Gastroesophageal sphincter (tissue), 4 donors: ENCODE measurements at regions not wholly inside any gene's neighbourhood (a gene's known extent, or its start where the extent isn't known, plus 50 kb on each side); places are given as distances from the start of the nearest gene placed in this dataset.
A peak's percentile ranks its signal among the peaks of the same experiment; 100 is the strongest.

ENCODE experiments used
- ATAC-seq: fragments of 150-250 bp; one replicate; pipeline ENCODE4 v1.9.1; 2016; ENCODE audit warnings: mild to moderate bottlenecking, moderate library complexity
- H3K27ac ChIP-seq, 4 donors: fragments of 200-600 bp; sonication (generic) in 3 of 4; 1 replicate in 3 of 4; 2 replicates in 1 of 4; pipeline ENCODE4 v1.5.1; 2016 to 2019
- H3K27me3 ChIP-seq: fragments of 200-600 bp; sonication (generic); one replicate; pipeline ENCODE4 v1.5.1; 2019
- H3K36me3 ChIP-seq, 2 donors: fragments of 200-600 bp; sonication (generic); one replicate each; pipeline ENCODE4 v1.5.1; 2019; ENCODE audit warnings: control low read depth in 1 of 2
- H3K4me1 ChIP-seq, 3 donors: fragments of 200-600 bp; sonication (generic); 1 replicate in 2 of 3; 2 replicates in 1 of 3; pipeline ENCODE4 v1.5.1; 2016 to 2019; ENCODE audit warnings: control low read depth in 2 of 3
- H3K4me3 ChIP-seq, 2 donors: fragments of 200-600 bp; sonication (generic); one replicate each; pipeline ENCODE4 v1.5.1; 2019; ENCODE audit warnings: mild to moderate bottlenecking in 1 of 2, moderate library complexity in 1 of 2
- H3K9me3 ChIP-seq, 3 donors: fragments of 200-600 bp; sonication (generic); one replicate each; pipeline ENCODE4 v1.5.1; 2017 to 2019; ENCODE audit warnings: control low read depth in 2 of 3
- EP300 ChIP-seq: sonication (generic); formaldehyde crosslinking; IDR thresholded peaks from one replicate; pipeline ENCODE4 v1.6.1; 2017; ENCODE audit warnings: antibody characterized with exemption, mild to moderate bottlenecking
- POLR2A ChIP-seq, 2 donors: fragments of 450-650 bp; IDR thresholded peaks; one replicate each; pipeline ENCODE4 v1.6.1; 2017; ENCODE audit warnings: antibody characterized with exemption in 2 of 2, mild to moderate bottlenecking in 2 of 2, moderate library complexity in 1 of 2
- POLR2AphosphoS5 ChIP-seq: sonication (generic); formaldehyde crosslinking; IDR thresholded peaks from one replicate; pipeline ENCODE4 v1.6.1; 2017; ENCODE audit warnings: antibody characterized with exemption
- WGBS, 2 donors: methylation state at CpG; one replicate each; pipeline ENCODE4 v1.1.5; 2018; ENCODE audit warnings: low coverage in 1 of 2; 5-methylcytosine and 5-hydroxymethylcytosine counted together
- TF ChIP-seq, protein P1 (sequence below), 4 experiments: fragments of 200-600 bp in 2 of 4; fragments of 450-650 bp in 2 of 4; sonication (generic) in 1 of 4; IDR thresholded peaks; one replicate each; pipeline ENCODE4 v1.5.1; 2017 to 2019; ENCODE audit warnings: antibody characterized with exemption in 4 of 4, mild to moderate bottlenecking in 2 of 4, moderate library complexity in 2 of 4

GRCh38 chr2:37846207-37846606, 78.9 kb upstream of the RMDN2 start:
- Histone ChIP-seq H3K4me1 (peaks cover 0 to 20% (median 3%) of the 10 kb centered on the region in 3 donors), H3K9me3 (no peaks in the 10 kb centered on the region), H3K27me3 (no peaks in the 10 kb centered on the region), H3K27ac (no peak overlapping the region), H3K36me3 (no peaks in the 10 kb centered on the region), H3K4me3 (no peak overlapping the region)
- TF ChIP-seq EP300 (no peak), POLR2A (IDR thresholded peaks at IDR 0.05) (no peak), POLR2AphosphoS5 (no peak)
- TF ChIP-seq, protein P1, sequence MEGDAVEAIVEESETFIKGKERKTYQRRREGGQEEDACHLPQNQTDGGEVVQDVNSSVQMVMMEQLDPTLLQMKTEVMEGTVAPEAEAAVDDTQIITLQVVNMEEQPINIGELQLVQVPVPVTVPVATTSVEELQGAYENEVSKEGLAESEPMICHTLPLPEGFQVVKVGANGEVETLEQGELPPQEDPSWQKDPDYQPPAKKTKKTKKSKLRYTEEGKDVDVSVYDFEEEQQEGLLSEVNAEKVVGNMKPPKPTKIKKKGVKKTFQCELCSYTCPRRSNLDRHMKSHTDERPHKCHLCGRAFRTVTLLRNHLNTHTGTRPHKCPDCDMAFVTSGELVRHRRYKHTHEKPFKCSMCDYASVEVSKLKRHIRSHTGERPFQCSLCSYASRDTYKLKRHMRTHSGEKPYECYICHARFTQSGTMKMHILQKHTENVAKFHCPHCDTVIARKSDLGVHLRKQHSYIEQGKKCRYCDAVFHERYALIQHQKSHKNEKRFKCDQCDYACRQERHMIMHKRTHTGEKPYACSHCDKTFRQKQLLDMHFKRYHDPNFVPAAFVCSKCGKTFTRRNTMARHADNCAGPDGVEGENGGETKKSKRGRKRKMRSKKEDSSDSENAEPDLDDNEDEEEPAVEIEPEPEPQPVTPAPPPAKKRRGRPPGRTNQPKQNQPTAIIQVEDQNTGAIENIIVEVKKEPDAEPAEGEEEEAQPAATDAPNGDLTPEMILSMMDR (IDR thresholded peaks at IDR 0.05), result no peak
- no peak for ATAC-seq
- WGBS, 2 donors, result 89 to 100% methylated on average over 1 of the region's 1 CpG

GRCh38 chr2:37847792-37848191, 77.3 kb upstream of the RMDN2 start:
- no peak overlapping the region for H3K27ac ChIP-seq
- ATAC-seq, result no peak
- peaks cover 0 to 34% (median 6%) of the 10 kb centered on the region in 3 donors for H3K4me1 ChIP-seq
- TF ChIP-seq, protein P1 (IDR thresholded peaks at IDR 0.05), result no peak
- TF ChIP-seq POLR2AphosphoS5 (no peak), POLR2A (IDR thresholded peaks at IDR 0.05) (no peak), EP300 (no peak)
- no peaks in the 10 kb centered on the region for H3K36me3 ChIP-seq
- no peak overlapping the region for H3K4me3 ChIP-seq
- H3K9me3 ChIP-seq, result no peaks in the 10 kb centered on the region
- WGBS, 2 donors, result 87 to 100% methylated on average over 1 to 5 of the region's 5 CpGs
- no peaks in the 10 kb centered on the region for H3K27me3 ChIP-seq

DNA sequence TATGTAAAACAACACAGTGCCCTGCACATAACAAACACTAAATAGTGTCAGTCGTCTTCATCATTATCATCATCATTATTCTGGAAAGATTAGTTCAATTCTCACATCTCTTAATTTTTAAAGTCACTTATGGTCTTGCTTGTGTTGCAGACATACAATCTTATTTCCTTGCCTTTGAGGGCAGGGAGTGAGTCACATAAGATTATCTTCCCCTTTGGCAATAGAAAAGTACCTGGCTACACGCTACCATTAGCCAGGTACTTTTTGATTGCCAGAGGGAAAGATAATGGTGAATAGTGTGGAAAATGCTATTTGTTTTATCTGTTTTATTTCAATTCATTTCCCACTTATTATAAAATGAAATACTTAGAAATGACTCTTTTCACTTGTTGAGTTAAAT, 76.6 kb upstream of the RMDN2 start:
- H3K27ac ChIP-seq, result no peak overlapping the region
- WGBS, 2 donors, result 97% methylated on average over 2 of the region's 2 CpGs; no CpG with 5 or more reads in 1 of the 2 donors
- no peak overlapping the region for H3K4me3 ChIP-seq
- no peaks in the 10 kb centered on the region for H3K27me3 ChIP-seq
- no peak for TF ChIP-seq EP300
- H3K4me1 ChIP-seq, result peaks cover 0 to 30% (median 6%) of the 10 kb centered on the region in 3 donors
- no peaks in the 10 kb centered on the region for H3K9me3 ChIP-seq
- H3K36me3 ChIP-seq, result no peaks in the 10 kb centered on the region
- no peak for ATAC-seq

- WGBS, 2 donors, result 82% methylated on average over 2 of the region's 2 CpGs; no CpG with 5 or more reads in 1 of the 2 donors
- TF ChIP-seq POLR2A (IDR thresholded peaks at IDR 0.05) (no peak), EP300 (no peak), POLR2AphosphoS5 (no peak)
- TF ChIP-seq, protein P1 (IDR thresholded peaks at IDR 0.05), result no peak
- Histone ChIP-seq H3K27ac (peak overlapping the region in 1 of 4 donors; percentile 85), H3K4me1 (peaks cover 2 to 41% (median 6%) of the 10 kb centered on the region in 3 donors), H3K4me3 (no peak overlapping the region), H3K9me3 (no peaks in the 10 kb centered on the region), H3K36me3 (no peaks in the 10 kb centered on the region), H3K27me3 (no peaks in the 10 kb centered on the region)
- ATAC-seq, result no peak
Measured at GRCh38 chr2:37849911-37850310, 75.2 kb upstream of the RMDN2 start.

- Histone ChIP-seq H3K9me3 (no peaks in the 10 kb centered on the region), H3K4me3 (no peak overlapping the region), H3K4me1 (peaks cover 6 to 56% (median 15%) of the 10 kb centered on the region in 3 donors), H3K36me3 (no peaks in the 10 kb centered on the region), H3K27me3 (no peaks in the 10 kb centered on the region), H3K27ac (peak overlapping the region; percentile 25 to 85 (median 42))
- no peak for ATAC-seq
- no peak for TF ChIP-seq EP300
- TF ChIP-seq, protein P1 (IDR thresholded peaks at IDR 0.05), result peak in 1 of 4 experiments; percentile 11
- WGBS, 2 donors, result 41% methylated on average over 4 of the region's 4 CpGs
Measured at GRCh38 chr2:37851428-37851827, 73.7 kb upstream of the RMDN2 start.
